Body of pancreas (tissue), 4 donors: ENCODE measurements at regions not wholly inside any gene's neighbourhood (a gene's known extent, or its start where the extent isn't known, plus 50 kb on each side); places are given as distances from the start of the nearest gene placed in this dataset.

Experiments used
- CTCF ChIP-seq, 7 experiments: fragments of 450-650 bp in 4 of 7; fragments of 200-600 bp in 3 of 7; sonication (generic) in 3 of 7; IDR thresholded peaks; one replicate each; pipeline ENCODE4 v1.5.1; 2016 to 2019; ENCODE audit warnings: antibody characterized with exemption in 7 of 7
- POLR2A ChIP-seq, 3 donors: fragments of 450-650 bp; IDR thresholded peaks; one replicate each; pipeline ENCODE4 v1.6.1; 2016; ENCODE audit warnings: antibody characterized with exemption in 3 of 3, mild to moderate bottlenecking in 2 of 3

- TF ChIP-seq CTCF (IDR thresholded peaks at IDR 0.05) (no peak), POLR2A (IDR thresholded peaks at IDR 0.05) (no peak)
These were observed 737.9 kb upstream of the TMPRSS15 start for GRCh38 chr21:19141511-19141910.
